ENCODE measurements at regions not wholly inside any gene's neighbourhood (a gene's known extent, or its start where the extent isn't known, plus 50 kb on each side); places are given as distances from the start of the nearest gene placed in this dataset.
"Not testable (repeated sequence)": the region's sequence is repeated elsewhere in the genome, so short reads cannot be mapped to it uniquely, and the experiment has no call there.

- TF ChIP-seq ZNF384 (IDR thresholded peaks at IDR 0.05; ENCODE audit: borderline replicate concordance, low read depth, low read length) (no peak), SMARCA5 (IDR thresholded peaks at IDR 0.05) (no peak), POLR2A (IDR thresholded peaks at IDR 0.05; ENCODE audit: low read depth, low read length) (no peak), GABPA (IDR thresholded peaks at IDR 0.05; ENCODE audit: low read depth) (no peak), POLR2AphosphoS5 (IDR thresholded peaks at IDR 0.05; ENCODE audit: low read length) (no peak), ETV6 (conservative IDR thresholded peaks at IDR 0.05 in 1 of 2, IDR thresholded peaks at IDR 0.05 in 1 of 2; ENCODE audit: borderline replicate concordance in 1 of 2, low read depth in 1 of 2) (no peak)
Observed at GRCh38 chrX:27241981-27242380, 221.2 kb downstream of the PPP4R3C start (continued).

- intact Hi-C loops (cut with micrococcal nuclease; ENCODE audit: unreplicated experiment); RAD21 ChIA-PET (ENCODE audit: unreplicated experiment); H3K36me3 ChIP-seq (ENCODE audit: control insufficient read depth in 2 of 2, insufficient read depth in 2 of 2, low read length in 1 of 2); H3K4me2 ChIP-seq (ENCODE audit: control insufficient read depth, insufficient read depth); POLR2A ChIA-PET; H3K27me3 ChIP-seq (replicated peaks in 1 of 2; ENCODE audit: control insufficient read depth in 2 of 2, insufficient read depth in 2 of 2, low read length in 1 of 2); SMC1A ChIA-PET (ENCODE audit: uncharacterized antibody, unreplicated experiment); DNase-seq (ENCODE audit: low read depth, low spot score); H3K4me3 ChIP-seq; H4K20me1 ChIP-seq (ENCODE audit: control insufficient read depth, insufficient read depth); CTCF ChIA-PET; H3K27ac ChIP-seq (ENCODE audit: control insufficient read depth, insufficient read depth); H3K4me1 ChIP-seq (ENCODE audit: control insufficient read depth, insufficient read depth, low read length); H3K9ac ChIP-seq (ENCODE audit: control insufficient read depth, insufficient read depth, low read length); FAIRE-seq; ATAC-seq; in situ Hi-C loops (cut with MboI); H3K9me3 ChIP-seq (replicated peaks; ENCODE audit: control insufficient read depth, insufficient read depth, low read length); H3K79me2 ChIP-seq (ENCODE audit: control insufficient read depth, insufficient read depth, low read length); H2AFZ ChIP-seq (ENCODE audit: control insufficient read depth, low read depth, low read length); BruUV-seq (replicated peaks): not testable (repeated sequence)
- 47% methylated on average over 4 of the region's 4 CpGs for whole genome bisulfite sequencing (ENCODE audit: insufficient coverage, insufficient replicate concordance, low lambda C conversion rate, missing lambda C conversion rate)
Observed at GRCh38 chrX:27240042-27240441, 223.1 kb downstream of the PPP4R3C start.

GRCh38 chrX:27236681-27237080 lies 226.5 kb downstream of the PPP4R3C start:
- Histone ChIP-seq H3K4me1 (ENCODE audit: control insufficient read depth, insufficient read depth, low read length) (no peaks in the 10 kb centered on the region), H3K36me3 (ENCODE audit: control insufficient read depth in 2 of 2, insufficient read depth in 2 of 2, low read length in 1 of 2) (no peaks in the 10 kb centered on the region), H3K27ac (ENCODE audit: control insufficient read depth, insufficient read depth) (no peak overlapping the region), H4K20me1 (ENCODE audit: control insufficient read depth, insufficient read depth) (no peaks in the 10 kb centered on the region), H3K27me3 (replicated peaks in 1 of 2; ENCODE audit: control insufficient read depth in 2 of 2, insufficient read depth in 2 of 2, low read length in 1 of 2) (no peaks in the 10 kb centered on the region), H2AFZ (ENCODE audit: control insufficient read depth, low read depth, low read length) (no peak overlapping the region), H3K9me3 (replicated peaks; ENCODE audit: control insufficient read depth, insufficient read depth, low read length) (no peaks in the 10 kb centered on the region; the same call in 2 of the 3 replicates), H3K9ac (ENCODE audit: control insufficient read depth, insufficient read depth, low read length) (no peak overlapping the region), H3K4me2 (ENCODE audit: control insufficient read depth, insufficient read depth) (no peak overlapping the region), H3K79me2 (ENCODE audit: control insufficient read depth, insufficient read depth, low read length) (no peaks in the 10 kb centered on the region), H3K4me3 (no peak overlapping the region)
- FAIRE-seq (no peak), ATAC-seq (no peak), DNase-seq (ENCODE audit: low read depth, low spot score) (no peak)
- CTCF ChIA-PET, result no interaction called here
- no TSS peak for BruUV-seq (replicated peaks)
- RAD21 ChIA-PET (ENCODE audit: unreplicated experiment), result no interaction called here
- SMC1A ChIA-PET (ENCODE audit: uncharacterized antibody, unreplicated experiment), result no interaction called here
- in situ Hi-C loops (cut with MboI) (no loop called here), intact Hi-C loops (cut with micrococcal nuclease; ENCODE audit: unreplicated experiment) (no loop called here)
- POLR2A ChIA-PET, result no interaction called here
- no peak for TF ChIP-seq CHD4 (IDR thresholded peaks at IDR 0.05)
- TF ChIP-seq SREBF2 (IDR thresholded peaks at IDR 0.05; ENCODE audit: low read length), result no peak
- no peak for TF ChIP-seq POLR2AphosphoS2 (IDR thresholded peaks at IDR 0.05; ENCODE audit: low read depth, low read length)
- no peak for TF ChIP-seq SUPT20H (IDR thresholded peaks at IDR 0.05; ENCODE audit: borderline replicate concordance, control insufficient read depth, low read depth, low read length)
- TF ChIP-seq PAX8 (IDR thresholded peaks at IDR 0.05), result no peak
- no peak for TF ChIP-seq STAT3 (IDR thresholded peaks at IDR 0.05; ENCODE audit: low read depth, low read length)
- TF ChIP-seq FOXM1 (IDR thresholded peaks at IDR 0.05; ENCODE audit: low read depth, low read length), result no peak
- no peak for TF ChIP-seq RB1 (IDR thresholded peaks at IDR 0.05; ENCODE audit: borderline replicate concordance)
- TF ChIP-seq HDGF (IDR thresholded peaks at IDR 0.05), result no peak
- no peak for TF ChIP-seq GABPA (IDR thresholded peaks at IDR 0.05; ENCODE audit: low read depth)
- no peak for TF ChIP-seq RUNX3 (IDR thresholded peaks at IDR 0.05; ENCODE audit: low read length)
- no peak for TF ChIP-seq SMC3 (IDR thresholded peaks at IDR 0.05; ENCODE audit: borderline replicate concordance, low read length)

Data from GM12878 (cell line).